Epithelial cell of esophagus (primary cell): ENCODE measurements at regions not wholly inside any gene's neighbourhood (a gene's known extent, or its start where the extent isn't known, plus 50 kb on each side); places are given as distances from the start of the nearest gene placed in this dataset.

Experiments
- DNase-seq: peaks from one replicate; pipeline ENCODE4 v3.0.0; 2010; ENCODE audit warnings: low read depth
- H3K4me3 ChIP-seq: 2 replicates; pipeline ENCODE4 v1.5.1; 2011; ENCODE audit warnings: mild to moderate bottlenecking, low read length, control low read depth
- TF ChIP-seq, protein P1 (sequence below): IDR thresholded peaks from 2 replicates; pipeline ENCODE4 v1.5.1; 2011; ENCODE audit warnings: low read depth, mild to moderate bottlenecking, low read length, control low read depth, inconsistent platforms; ENCODE audit not compliant: insufficient read depth; ENCODE audit errors: missing control alignments

DNA sequence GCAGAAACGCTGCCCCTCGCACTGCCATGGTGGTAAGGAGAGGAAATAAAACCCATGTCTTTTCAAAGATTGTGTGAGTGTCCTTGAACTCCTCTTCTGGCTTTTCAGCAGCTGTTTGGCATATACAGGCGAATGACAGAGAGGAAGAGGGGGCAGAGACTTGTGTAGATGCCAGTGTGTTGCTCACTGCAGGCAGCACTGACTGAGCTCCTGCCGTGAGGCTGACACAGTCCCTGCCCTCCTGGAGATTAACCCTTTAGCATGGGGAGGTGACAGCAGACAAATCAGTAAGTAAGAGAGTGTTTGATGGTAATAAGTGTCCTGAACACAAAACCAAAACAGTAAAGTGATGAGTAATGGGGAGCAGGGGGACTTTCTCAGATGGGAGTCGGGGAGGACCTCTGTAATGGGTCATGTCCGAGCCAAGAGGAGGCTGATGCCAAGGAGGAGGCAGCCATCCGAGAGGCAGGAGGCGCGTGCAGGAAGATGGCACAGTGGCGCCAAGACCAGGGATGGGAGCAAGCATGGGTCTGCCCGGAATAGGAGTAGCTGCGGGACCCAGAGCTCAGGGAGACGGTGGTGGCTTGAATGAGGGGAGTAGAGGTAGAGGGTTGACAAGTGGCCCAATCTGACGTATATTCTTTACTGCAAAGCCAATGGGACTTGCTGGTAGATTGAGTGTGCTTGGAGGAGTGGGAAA, 182.2 kb downstream of the FOXO1 start:
- TF ChIP-seq, protein P1, sequence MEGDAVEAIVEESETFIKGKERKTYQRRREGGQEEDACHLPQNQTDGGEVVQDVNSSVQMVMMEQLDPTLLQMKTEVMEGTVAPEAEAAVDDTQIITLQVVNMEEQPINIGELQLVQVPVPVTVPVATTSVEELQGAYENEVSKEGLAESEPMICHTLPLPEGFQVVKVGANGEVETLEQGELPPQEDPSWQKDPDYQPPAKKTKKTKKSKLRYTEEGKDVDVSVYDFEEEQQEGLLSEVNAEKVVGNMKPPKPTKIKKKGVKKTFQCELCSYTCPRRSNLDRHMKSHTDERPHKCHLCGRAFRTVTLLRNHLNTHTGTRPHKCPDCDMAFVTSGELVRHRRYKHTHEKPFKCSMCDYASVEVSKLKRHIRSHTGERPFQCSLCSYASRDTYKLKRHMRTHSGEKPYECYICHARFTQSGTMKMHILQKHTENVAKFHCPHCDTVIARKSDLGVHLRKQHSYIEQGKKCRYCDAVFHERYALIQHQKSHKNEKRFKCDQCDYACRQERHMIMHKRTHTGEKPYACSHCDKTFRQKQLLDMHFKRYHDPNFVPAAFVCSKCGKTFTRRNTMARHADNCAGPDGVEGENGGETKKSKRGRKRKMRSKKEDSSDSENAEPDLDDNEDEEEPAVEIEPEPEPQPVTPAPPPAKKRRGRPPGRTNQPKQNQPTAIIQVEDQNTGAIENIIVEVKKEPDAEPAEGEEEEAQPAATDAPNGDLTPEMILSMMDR, result no peak
- no peak overlapping the region for H3K4me3 ChIP-seq
- DNase-seq, result no peak

DNA sequence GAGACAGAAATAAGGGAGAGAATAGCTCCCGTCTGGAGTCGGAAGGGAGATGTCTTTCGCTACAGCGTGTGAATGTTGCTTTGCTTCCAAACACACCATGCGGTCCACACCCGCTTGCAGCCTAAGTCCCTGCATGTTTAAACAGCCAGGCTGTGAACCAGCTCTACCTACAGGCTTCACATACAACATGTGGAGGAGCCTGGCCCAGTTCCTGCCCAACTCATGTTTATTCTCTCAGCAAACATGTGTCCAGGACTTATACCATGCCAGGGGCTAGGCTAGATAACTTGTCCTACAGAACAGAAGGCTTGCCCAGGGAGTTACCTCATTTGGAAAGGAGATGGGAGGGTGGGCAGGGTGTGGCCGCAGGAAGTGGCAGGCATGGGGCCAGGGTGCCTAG, 181.5 kb downstream of the FOXO1 start:
- TF ChIP-seq, protein P1, result no peak
- no peak overlapping the region for H3K4me3 ChIP-seq
- DNase-seq, result peak; percentile 42

DNA sequence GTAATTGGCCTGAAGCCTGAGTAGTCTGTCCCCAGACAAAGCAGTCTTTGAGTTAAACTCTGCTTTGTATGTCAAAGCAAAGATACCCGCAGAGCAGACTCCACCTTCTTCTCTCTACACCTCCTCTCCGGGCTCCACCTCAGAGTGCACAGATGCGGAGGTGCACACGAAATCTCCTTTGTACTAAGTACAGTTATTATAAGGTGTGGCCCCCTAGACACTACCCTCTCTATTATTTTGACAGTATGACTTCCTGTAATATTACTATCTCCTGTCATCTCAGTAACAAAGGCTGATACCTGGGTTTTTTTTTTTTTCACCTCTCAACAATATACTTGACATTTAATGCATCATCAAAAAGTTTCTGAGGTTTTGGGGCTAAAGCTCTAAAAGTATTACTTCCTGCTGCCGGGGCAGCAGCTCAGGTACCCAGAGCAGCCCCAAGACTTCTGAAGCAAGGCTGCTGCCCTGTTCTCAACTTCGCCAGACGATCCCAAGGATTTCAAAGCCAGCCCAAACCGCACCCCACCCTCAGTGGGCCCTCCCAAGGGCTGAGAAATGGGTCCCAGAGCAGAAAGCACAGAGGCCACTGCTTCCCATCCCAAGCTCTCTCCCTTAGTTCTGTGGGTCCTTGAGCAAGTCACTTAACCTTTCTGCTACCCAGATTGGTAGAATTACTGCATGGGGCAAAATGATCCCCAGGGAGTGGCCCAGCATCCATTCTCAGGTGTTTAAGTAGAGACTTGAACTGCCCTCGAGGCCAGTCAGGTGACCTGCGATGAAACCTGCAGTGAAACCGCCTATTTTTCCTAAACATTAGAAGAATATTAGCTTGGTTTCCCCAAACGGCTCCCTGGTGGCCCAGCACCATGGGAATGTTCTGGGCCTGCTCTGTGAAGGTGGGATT, 180.6 kb downstream of the FOXO1 start:
- TF ChIP-seq, protein P1, result no peak
- no peak overlapping the region for H3K4me3 ChIP-seq
- DNase-seq, result no peak

DNA sequence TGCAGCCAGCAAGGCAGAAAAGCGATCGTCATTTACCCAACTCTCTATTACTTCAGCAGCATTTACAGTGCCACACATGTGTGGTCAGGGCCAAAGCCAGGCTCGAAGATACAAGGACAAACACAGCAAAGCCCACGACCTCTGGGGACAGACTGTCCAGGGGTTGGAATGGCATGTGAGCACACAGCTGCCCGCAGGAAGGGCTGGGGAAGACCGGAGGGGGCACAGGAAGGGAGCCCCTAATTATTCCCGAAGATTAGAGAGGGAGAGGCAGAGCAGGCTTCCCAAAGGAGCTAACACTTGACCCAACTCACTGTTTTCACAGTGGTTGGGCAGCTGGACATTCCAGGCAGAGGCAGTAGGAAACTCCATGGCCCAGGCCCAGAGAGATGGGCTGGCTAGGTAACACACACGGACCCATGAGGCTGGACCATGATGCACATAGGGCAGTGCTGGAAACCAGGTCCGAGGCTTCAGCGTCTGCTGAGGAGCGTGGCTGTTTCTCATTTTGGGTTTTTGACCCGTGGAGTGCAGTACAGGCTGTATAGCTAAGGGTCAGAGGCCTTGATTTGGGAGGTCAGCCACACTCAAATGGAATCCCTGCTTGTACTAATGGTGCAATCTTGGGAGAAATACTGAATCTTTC, 179.8 kb downstream of the FOXO1 start:
- no peak for DNase-seq
- H3K4me3 ChIP-seq, result no peak overlapping the region
- TF ChIP-seq, protein P1, result no peak

DNA sequence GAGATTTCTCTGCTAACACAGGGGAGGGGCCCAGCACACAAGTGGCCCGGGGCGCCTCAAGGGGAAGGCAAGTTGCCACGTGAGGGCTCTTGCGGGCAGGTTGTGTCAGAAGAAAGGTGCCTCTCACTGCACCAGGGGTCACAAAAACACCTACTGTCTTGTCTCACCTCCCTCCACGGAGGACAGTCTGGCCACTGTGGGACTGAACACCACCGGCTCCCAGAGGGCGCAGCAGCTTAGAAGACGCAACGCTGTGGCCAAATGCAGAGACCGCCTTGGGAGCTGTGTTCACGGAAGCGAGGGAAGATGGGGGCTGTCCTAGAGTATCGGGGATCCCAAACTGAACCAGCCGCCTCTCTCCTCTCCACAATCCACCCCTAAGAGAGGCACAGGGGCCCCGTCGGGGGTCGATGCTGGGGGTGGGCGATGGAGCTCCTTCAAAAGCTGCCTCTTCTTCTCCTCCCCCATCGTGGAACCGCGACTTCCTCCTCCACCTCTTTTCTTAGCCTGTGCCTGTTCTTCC, 177.5 kb downstream of the FOXO1 start:
- no peak overlapping the region for H3K4me3 ChIP-seq
- TF ChIP-seq, protein P1, result no peak
- no peak for DNase-seq

DNA sequence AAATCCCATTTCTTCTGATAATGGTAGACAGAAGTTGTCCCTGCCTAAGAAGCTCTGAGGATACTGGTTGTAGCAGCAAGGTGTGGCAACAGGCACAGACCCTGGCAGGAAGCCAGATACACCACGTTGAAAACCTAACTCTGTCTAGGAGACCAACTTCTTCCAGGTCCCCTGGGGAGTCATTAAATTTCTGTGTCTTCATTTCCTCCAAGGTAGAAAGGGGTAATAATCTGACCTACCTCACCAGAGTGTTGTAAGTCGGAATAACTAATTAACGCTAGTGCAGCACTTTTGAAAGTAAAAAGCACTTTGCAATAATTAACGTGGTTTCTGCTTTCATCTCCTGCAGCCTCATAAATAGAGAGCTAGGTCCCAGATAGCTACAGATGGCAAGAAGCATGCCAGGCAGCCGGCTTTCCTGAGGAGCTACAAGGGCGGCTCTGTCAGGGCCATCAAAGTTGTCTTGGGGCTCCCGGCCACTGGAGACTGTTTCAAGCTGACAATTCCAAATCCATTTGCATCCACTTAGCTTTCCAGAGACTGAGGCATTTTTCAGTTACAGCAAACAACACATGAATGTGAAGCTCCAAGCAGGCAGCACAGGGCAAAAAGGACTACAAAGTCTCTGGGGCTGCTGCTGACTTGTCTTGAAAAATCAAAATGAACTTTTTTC, 176.2 kb downstream of the FOXO1 start:
- peak; percentile 23 for DNase-seq
- no peak overlapping the region for H3K4me3 ChIP-seq
- TF ChIP-seq, protein P1, result no peak
